GM13976 (cell line): ENCODE measurements at regions not wholly inside any gene's neighbourhood (a gene's known extent, or its start where the extent isn't known, plus 50 kb on each side); places are given as distances from the start of the nearest gene placed in this dataset.
"Not testable (repeated sequence)": the region's sequence is repeated elsewhere in the genome, so short reads cannot be mapped to it uniquely, and the experiment has no call there.

Source experiments
- DNase-seq: peaks from one replicate; pipeline ENCODE4 v3.0.0; 2012; ENCODE audit warnings: low spot score
- CTCF ChIP-seq: IDR thresholded peaks from 2 replicates; pipeline ENCODE4 v1.5.1; 2012; ENCODE audit warnings: borderline replicate concordance, mild to moderate bottlenecking; ENCODE audit not compliant: insufficient read depth; ENCODE audit errors: extremely low read depth, missing control alignments, control extremely low read depth
- in situ Hi-C: fragments of 300-500 bp; cut with MboI; formaldehyde crosslinking; loops from one replicate; pipeline ENCODE4 v1.12.0; 2022; ENCODE audit warnings: low sequenced_read_pairs, mixed read lengths, inconsistent platforms; ENCODE audit not compliant: unreplicated experiment

- no peak for DNase-seq
- in situ Hi-C loops: no loop called here
- TF ChIP-seq CTCF: no peak
These were observed 235.9 kb upstream of the RGS17 start for GRCh38 chr6:153367021-153367420.

GRCh38 chr6:153357391-153357790 is 226.3 kb upstream of the RGS17 start:
- DNase-seq: no peak
- TF ChIP-seq CTCF: no peak
- in situ Hi-C loops: no loop called here

- in situ Hi-C loops: no loop called here
- DNase-seq: no peak
- TF ChIP-seq CTCF: no peak
These were observed 209.5 kb upstream of the RGS17 start for GRCh38 chr6:153340568-153340967.

- TF ChIP-seq CTCF: no peak
- no peak for DNase-seq
- in situ Hi-C loops: no loop called here
These were observed 203.0 kb upstream of the RGS17 start for GRCh38 chr6:153334121-153334520.

- in situ Hi-C loops, DNase-seq: not testable (repeated sequence)
These were observed 200.1 kb upstream of the RGS17 start for GRCh38 chr6:153331221-153331620.

- DNase-seq: no peak
- in situ Hi-C loops: no loop called here
- TF ChIP-seq CTCF: no peak
These were observed 197.1 kb upstream of the RGS17 start for GRCh38 chr6:153328194-153328593.

GRCh38 chr6:153325661-153326060 is 194.6 kb upstream of the RGS17 start:
- in situ Hi-C loops: no loop called here
- DNase-seq: no peak
- no peak for TF ChIP-seq CTCF
